NOMO-1 treated with DMSO at 0.1 percent for 48 hours (cell line): ENCODE measurements at regions not wholly inside any gene's neighbourhood (a gene's known extent, or its start where the extent isn't known, plus 50 kb on each side); places are given as distances from the start of the nearest gene placed in this dataset.

ENCODE experiments used
- DNase-seq: peaks from one replicate; lab custom pipeline; 2025; ENCODE audit not compliant: unreplicated experiment; lab: John Stamatoyannopoulos, UW

- no peak for DNase-seq
These were observed 116.9 kb upstream of the IRX5 start for GRCh38 chr16:54813778-54814177.

- DNase-seq, result no peak
These were observed 118.4 kb upstream of the IRX5 start for GRCh38 chr16:54812229-54812628.

DNA sequence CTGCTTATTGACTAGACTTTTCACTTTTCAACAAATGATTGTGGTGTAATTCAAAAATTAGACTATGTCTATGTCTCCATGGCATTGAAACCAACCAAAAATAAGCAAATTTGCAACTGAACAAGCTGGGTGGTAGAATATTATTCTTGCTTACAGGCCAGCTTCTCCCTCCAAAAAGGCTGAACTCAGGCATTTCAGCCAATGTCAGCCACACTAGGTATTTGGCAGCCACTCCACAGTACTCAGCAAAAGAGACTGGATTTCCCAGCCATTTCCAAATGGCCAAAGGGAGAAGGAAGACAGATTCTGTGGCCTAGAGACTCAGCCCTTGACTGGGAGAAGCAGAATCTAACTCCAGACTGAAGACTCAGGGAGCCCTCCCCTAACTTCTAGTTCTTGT, 121.8 kb upstream of the IRX5 start:
- no peak for DNase-seq

DNA sequence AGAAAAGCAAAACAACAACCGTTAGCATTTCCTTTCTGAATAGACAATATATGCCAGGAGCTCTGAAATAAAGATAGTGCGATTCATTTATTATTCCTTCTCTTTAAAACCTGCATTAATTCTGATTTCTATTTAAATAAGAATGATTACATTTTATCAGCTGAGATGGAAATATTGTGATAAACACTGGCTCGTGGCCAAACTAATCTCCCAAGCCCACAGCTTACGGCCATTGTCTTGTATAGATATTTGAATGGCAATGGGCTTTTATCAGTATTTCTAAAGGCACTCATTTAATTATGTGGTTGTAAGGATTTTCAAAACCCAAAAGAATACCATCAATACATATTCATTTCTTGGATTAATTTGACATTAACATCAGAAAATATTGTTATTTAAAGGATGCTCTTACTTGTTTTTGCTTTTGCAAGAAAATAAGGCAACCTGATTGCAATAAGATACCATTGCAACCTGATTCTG, 123.7 kb upstream of the IRX5 start:
- no peak for DNase-seq

GRCh38 chr16:54806378-54806777, 124.3 kb upstream of the IRX5 start:
- DNase-seq, result no peak

GRCh38 chr16:54805648-54806047, 125.0 kb upstream of the IRX5 start:
- DNase-seq, result no peak

- no peak for DNase-seq
These were observed 129.4 kb upstream of the IRX5 start for GRCh38 chr16:54801057-54801844.

- DNase-seq, result no peak
These were observed 132.4 kb upstream of the IRX5 start for GRCh38 chr16:54798267-54798666.

GRCh38 chr16:54796211-54796610, 134.5 kb upstream of the IRX5 start:
- no peak for DNase-seq

GRCh38 chr16:54792811-54793210, 137.9 kb upstream of the IRX5 start:
- DNase-seq, result no peak

DNA sequence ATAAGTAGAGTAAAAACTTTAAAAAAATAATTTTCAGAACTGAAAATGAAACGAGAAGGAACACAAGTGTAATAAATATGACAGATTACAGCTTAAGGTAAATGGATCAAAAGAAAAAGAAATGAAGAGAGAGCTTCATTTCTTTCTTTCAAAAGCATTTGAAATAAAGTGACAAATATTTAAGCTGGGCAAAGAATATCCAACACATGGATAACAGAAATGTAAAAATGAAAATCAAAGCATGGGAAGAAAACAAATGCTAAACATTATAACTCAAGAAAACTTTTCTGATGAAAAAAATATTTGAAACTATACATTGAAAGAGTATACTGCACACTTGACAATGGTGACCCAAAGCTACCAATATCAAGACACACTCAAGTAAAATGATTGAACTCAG, 143.6 kb upstream of the IRX5 start:
- DNase-seq, result no peak

DNA sequence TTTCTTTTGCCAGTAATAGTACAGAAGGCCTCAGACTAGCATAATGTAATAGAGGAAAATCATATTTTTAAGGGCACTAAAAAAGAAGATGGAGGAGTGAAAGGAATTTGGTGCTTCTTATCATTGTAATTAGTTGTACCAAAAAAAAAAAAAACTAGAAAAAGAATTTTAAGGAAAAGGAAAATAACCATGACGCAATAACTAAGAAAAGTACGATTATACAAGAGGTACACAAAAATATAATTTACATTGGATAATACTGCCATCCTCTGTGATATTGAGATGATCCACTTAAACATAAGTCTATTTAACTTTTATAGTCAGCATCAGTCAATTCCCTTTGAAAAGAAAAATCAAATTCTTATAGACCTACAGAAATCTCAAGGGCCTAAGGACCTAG, 146.7 kb upstream of the IRX5 start:
- no peak for DNase-seq

DNA sequence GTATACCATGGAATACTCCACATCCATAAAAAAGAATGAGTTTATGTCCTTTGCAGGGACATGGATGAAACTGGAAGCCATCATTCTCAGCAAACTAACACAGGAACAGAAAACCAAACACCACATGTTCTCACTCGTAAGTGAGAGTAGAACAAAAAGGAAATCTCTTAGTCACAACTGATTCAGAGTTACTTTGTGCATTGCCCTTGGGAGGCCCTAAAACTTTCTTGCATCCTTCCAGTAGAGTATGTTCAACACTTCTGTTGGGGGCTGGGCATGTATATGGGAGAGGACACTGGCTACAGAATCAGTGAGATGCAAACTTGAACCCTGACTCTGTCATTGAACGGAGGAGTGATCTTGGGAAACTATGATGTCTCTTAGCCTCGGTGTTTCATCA, 147.4 kb upstream of the IRX5 start:
- no peak for DNase-seq

- DNase-seq, result no peak
These were observed 150.4 kb upstream of the IRX5 start for GRCh38 chr16:54780266-54780665.

DNA sequence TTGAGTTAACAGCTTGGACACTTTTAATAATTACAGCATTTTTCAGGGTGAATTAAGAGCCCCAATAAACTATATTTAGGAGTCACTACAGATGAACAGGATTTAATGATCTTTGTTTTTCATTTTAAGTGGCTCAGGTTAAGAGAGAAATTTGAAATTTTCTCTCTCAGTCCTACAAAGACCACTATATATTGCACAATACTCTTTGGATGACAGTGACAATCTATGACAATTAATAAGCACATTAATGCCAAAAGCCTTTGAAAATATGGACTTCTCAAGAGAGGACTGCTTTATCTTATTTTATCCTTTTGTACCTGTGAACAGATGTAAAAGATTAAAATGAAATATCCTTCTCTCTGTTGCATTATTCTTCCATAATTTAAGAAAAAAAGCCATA, 151.1 kb upstream of the IRX5 start:
- DNase-seq, result no peak

DNA sequence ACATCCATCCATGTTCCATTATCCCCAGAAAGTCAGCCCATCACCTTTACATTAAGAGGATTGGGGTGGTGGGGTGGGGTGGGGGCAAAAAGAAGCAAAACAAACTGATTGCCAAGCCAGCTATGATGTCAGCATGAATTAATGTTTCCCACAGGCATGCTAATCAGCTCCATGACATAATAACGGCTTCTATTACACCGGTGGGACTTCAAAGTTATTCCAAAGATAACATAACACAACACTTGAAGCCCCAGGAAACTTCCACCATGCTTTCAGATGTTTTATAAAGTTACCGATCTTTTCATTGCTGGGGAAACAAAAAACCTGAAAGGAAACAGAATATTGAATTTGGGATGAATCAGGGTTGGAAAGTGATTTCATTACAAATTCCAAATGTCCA, 155.9 kb upstream of the IRX5 start:
- no peak for DNase-seq

DNA sequence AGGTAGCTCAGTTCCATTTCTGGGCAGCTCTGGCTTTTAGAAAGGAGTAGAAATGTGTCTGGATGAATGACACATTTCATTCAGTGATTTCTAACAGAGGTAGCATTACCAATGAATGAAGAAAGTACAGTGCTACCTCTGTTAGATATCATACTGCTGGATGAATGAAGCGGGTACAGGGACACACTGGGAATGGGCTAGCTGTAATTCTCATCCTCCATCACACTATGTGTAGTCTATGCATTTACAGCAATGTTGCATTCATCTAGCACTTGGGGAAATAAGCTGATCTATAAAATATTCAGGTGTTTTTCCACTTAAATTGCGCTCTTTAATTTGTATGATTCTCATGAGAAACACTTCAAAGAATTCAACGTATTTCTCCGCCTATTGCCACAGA, 158.3 kb upstream of the IRX5 start:
- no peak for DNase-seq

DNA sequence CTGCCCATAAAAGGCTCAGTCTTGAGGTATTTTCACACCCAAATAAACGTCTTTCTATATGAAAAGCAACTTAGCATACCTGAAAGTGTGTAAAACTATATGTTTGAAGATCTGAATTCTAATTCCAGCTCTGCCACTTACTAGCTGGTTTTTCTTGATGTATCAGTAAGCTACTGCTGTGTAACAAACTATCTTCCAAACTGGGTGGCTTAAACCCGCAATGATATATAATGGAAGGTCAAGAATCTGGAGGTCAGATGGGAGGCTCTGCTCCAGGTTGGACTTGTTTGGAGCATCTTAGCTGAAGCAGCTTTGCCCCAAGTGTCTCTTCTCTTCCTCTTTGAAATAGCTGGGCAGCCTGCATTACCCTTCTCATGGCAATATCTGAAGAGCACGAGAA, 164.3 kb upstream of the IRX5 start:
- DNase-seq, result no peak

- peak; percentile 43 for DNase-seq
These were observed 180.4 kb upstream of the IRX5 start for GRCh38 chr16:54750249-54750648.

DNA sequence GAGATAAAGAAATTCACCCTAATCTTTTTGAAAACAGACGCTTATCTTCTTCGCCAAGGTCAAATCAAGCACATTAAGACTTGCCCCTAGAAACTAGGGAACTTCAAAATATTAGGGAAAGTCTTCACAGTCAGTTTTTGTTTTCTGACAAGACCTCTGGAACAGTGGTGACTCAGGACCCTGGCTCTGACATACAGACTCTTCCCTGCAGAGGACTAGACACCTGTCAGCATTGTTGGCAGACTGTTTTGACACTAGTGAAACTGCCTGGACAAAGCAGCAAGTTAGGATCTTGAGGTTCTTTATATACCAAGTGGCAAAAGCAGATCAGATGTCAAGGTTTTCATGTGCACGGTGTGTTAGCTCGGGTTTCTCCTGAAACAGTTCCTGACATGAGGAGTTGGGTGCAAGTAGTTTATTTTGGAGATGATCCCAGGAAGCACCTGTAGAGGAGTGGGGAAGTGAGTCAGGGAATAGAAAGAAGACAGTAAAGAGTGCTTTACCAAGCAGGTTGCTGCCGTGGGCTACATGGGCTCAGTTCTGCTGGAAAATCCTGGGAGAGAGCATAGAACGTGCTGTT, 182.0 kb upstream of the IRX5 start:
- no peak for DNase-seq

GRCh38 chr16:54746596-54746995, 184.1 kb upstream of the IRX5 start:
- no peak for DNase-seq

DNA sequence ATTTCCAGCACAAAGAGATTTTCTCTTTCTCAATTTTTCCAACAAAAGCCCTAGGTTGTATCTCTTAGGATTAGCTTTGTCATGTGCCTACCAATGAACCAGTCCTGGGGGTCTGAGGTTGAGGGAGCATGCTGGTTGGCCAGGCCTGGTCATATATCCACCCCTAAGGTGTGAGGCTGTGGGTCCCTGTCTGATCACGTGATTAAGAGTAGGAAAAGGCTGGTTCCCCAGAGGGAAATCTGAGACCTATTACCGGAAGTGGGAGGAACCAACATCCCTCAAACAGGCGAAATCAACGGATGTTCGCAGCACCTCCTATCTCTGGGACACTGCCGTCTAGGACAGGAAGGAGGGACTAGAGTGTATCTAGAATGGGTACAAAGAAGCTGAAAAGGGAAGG, 185.7 kb upstream of the IRX5 start:
- DNase-seq, result no peak

DNA sequence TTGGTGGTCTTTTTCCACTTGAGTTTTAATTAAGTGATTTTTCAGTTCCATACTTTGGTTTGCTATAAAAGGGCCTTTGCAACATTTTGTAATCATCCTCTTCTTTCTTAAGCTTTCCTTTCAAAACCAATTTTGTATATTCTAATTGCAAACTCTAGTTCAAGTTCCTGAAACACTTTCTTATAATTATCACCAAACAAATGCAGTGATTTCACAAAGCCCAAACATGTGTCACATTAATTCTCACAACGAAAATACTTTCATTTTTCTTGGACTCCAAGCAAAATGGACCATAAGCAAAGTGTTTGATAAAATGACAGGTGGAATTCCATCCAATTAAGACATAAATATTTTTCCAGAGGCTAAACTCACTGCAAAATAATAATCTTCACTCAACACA, 188.2 kb upstream of the IRX5 start:
- no peak for DNase-seq
